Gastrocnemius medialis (tissue), 4 donors: ENCODE measurements at regions not wholly inside any gene's neighbourhood (a gene's known extent, or its start where the extent isn't known, plus 50 kb on each side); places are given as distances from the start of the nearest gene placed in this dataset.

ENCODE experiments used
- ATAC-seq, 2 donors: fragments of 150-250 bp; one replicate each; pipeline ENCODE4 v1.9.1; 2016
- DNase-seq, 2 donors: peaks; one replicate each; pipeline ENCODE4 v3.0.0-alpha.2; 2019
- H3K27ac ChIP-seq, 4 donors: fragments of 200-600 bp; sonication (generic); 1 replicate in 1 of 4; 2 replicates in 3 of 4; pipeline ENCODE4 v1.5.1; 2016 to 2018; ENCODE audit warnings: mild to moderate bottlenecking in 2 of 4, moderate library complexity in 1 of 4
- H3K27me3 ChIP-seq, 3 donors: fragments of 200-600 bp; sonication (generic) in 2 of 3; 1 replicate in 1 of 3; 2 replicates in 2 of 3; pipeline versions ENCODE4 v1.5.1 to v1.6.0; 2016 to 2019; ENCODE audit warnings: mild to moderate bottlenecking in 1 of 3, moderate library complexity in 1 of 3
- H3K36me3 ChIP-seq, 2 donors: fragments of 200-600 bp; sonication (generic) in 1 of 2; one replicate each; pipeline ENCODE4 v1.5.1; 2017 to 2018
- H3K4me1 ChIP-seq, 2 donors: fragments of 200-600 bp; sonication (generic) in 1 of 2; one replicate each; pipeline ENCODE4 v1.5.1; 2016 to 2017; ENCODE audit warnings: mild to moderate bottlenecking in 2 of 2
- H3K4me3 ChIP-seq, 4 donors: fragments of 200-600 bp; sonication (generic) in 3 of 4; 1 replicate in 1 of 4; 2 replicates in 3 of 4; pipeline ENCODE4 v1.5.1; 2016 to 2019; ENCODE audit warnings: mild to moderate bottlenecking in 2 of 4
- H3K9me3 ChIP-seq, 3 donors: fragments of 200-600 bp; sonication (generic) in 2 of 3; 1 replicate in 1 of 3; 2 replicates in 2 of 3; pipeline ENCODE4 v1.5.1; 2016 to 2019
- POLR2A ChIP-seq, 2 donors: fragments of 450-650 bp; IDR thresholded peaks; one replicate each; pipeline ENCODE4 v1.6.1; 2017; ENCODE audit warnings: antibody characterized with exemption in 2 of 2, mild to moderate bottlenecking in 2 of 2, moderate library complexity in 2 of 2
- in situ Hi-C, 4 donors: fragments of 200-750 bp; cut with MboI; loops; one replicate each; pipeline versions ENCODE4 v1.15.0 to v1.8.0; 2017; ENCODE audit warnings: low sequenced_read_pairs in 4 of 4
- intact Hi-C: fragments of 100-400 bp; cut with DNase I; formaldehyde crosslinking; loops from one replicate; pipeline ENCODE4 v1.15.1; 2023; ENCODE audit warnings: low total_unique reads
- TF ChIP-seq, protein P1 (sequence below), 5 experiments: fragments of 450-650 bp in 3 of 5; fragments of 200-600 bp in 2 of 5; sonication (generic) in 2 of 5; IDR thresholded peaks in 4 of 5; conservative IDR thresholded peaks in 1 of 5; 1 replicate in 4 of 5; 2 replicates in 1 of 5; pipeline ENCODE4 v1.5.1; 2016 to 2019; ENCODE audit warnings: antibody characterized with exemption in 5 of 5, mild to moderate bottlenecking in 3 of 5, moderate library complexity in 3 of 5

DNA sequence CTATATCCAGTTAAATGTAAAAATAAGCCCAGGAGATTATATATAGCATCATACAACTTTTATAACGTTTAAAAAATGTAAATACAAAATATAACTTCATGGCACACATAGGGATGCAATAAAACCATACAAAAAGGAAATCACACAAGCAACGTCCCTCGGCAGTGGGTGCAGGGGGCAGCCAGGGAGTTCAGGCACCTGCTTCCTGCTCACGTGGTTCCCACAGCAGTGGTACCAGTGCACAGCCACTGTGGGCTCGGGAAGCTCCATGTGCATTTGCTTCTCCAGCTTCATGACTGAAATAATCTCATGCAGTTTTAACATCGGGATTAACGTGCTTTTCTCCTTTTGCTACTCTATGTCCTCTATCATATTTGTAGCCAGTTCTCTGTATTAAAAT lies 255.5 kb upstream of the CXCL12 start:
- no peaks in the 10 kb centered on the region for H3K36me3 ChIP-seq
- ATAC-seq (no peak), DNase-seq (no peak)
- TF ChIP-seq, protein P1, sequence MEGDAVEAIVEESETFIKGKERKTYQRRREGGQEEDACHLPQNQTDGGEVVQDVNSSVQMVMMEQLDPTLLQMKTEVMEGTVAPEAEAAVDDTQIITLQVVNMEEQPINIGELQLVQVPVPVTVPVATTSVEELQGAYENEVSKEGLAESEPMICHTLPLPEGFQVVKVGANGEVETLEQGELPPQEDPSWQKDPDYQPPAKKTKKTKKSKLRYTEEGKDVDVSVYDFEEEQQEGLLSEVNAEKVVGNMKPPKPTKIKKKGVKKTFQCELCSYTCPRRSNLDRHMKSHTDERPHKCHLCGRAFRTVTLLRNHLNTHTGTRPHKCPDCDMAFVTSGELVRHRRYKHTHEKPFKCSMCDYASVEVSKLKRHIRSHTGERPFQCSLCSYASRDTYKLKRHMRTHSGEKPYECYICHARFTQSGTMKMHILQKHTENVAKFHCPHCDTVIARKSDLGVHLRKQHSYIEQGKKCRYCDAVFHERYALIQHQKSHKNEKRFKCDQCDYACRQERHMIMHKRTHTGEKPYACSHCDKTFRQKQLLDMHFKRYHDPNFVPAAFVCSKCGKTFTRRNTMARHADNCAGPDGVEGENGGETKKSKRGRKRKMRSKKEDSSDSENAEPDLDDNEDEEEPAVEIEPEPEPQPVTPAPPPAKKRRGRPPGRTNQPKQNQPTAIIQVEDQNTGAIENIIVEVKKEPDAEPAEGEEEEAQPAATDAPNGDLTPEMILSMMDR (IDR thresholded peaks at IDR 0.05 in 4 of 5, conservative IDR thresholded peaks at IDR 0.05 in 1 of 5), result no peak
- TF ChIP-seq POLR2A (IDR thresholded peaks at IDR 0.05), result no peak
- intact Hi-C loops (no loop called here), in situ Hi-C loops (no loop called here)
- no peaks in the 10 kb centered on the region for H3K9me3 ChIP-seq
- no peak overlapping the region for H3K27ac ChIP-seq
- H3K4me3 ChIP-seq, result no peak overlapping the region
- H3K4me1 ChIP-seq, result no peaks in the 10 kb centered on the region
- H3K27me3 ChIP-seq, result no peaks in the 10 kb centered on the region

DNA sequence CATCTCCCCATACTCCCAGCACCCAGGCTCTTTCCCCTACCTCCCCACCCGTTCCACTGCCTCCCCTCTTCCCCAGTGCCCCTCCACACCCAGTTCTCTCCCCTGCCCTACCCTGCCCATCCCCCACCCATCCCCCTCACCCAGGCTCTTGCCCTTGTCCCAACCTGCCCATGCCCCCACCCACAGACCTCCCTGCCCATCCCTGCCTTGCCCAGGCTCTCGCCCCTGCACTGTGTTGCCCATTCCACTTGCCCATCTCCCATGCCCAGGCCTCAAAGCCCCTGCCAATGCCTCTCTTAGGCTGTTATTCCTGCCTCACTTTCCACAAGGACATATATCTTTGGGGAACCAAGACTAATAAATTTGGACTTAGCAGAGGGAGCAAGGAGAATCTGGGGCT lies 262.6 kb upstream of the CXCL12 start:
- intact Hi-C loops (no loop called here), in situ Hi-C loops (no loop called here)
- no peaks in the 10 kb centered on the region for H3K27me3 ChIP-seq
- no peaks in the 10 kb centered on the region for H3K36me3 ChIP-seq
- DNase-seq (no peak), ATAC-seq (no peak)
- TF ChIP-seq POLR2A (IDR thresholded peaks at IDR 0.05), result no peak
- TF ChIP-seq, protein P1 (IDR thresholded peaks at IDR 0.05 in 4 of 5, conservative IDR thresholded peaks at IDR 0.05 in 1 of 5), result no peak
- no peak overlapping the region for H3K4me3 ChIP-seq
- H3K9me3 ChIP-seq, result no peaks in the 10 kb centered on the region
- H3K27ac ChIP-seq, result no peak overlapping the region
- peaks cover 0 to 5% of the 10 kb centered on the region in 2 donors for H3K4me1 ChIP-seq

DNA sequence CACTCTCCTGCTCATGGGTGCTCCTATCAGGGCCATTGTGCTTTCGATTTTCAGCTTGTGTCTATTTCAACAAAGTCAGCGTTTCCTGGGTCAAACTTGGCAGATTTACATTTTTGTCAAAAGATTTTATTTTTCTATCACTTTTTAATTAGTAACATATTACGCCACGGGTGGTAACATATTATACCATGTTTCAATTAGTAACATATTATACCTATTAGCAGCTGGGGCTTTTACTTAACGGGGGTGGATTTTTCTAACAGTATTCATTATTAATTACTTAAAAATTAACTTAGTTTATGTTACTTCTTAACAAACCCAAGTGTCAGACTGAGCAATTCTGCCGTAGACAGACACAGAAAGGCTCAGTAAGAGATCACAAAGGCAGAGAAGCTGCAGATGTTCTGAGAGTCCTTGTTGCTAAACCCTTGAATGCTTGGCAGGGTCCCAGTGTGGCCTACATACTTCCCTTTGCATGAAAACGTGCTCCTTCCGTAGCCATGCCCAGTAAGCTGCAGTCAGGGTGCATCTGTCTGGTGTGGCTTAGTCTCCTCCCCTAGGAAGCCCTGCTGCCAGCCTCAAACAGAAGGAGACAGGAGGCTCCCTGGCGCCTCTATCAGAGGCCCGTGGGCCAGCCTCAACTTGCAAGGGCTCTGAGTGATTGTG lies 263.1 kb upstream of the CXCL12 start:
- in situ Hi-C loops, result no loop called here
- H3K9me3 ChIP-seq, result no peaks in the 10 kb centered on the region
- no peaks in the 10 kb centered on the region for H3K36me3 ChIP-seq
- DNase-seq (peak in 1 of 2 donors; percentile 18), ATAC-seq (no peak)
- TF ChIP-seq, protein P1 (IDR thresholded peaks at IDR 0.05 in 4 of 5, conservative IDR thresholded peaks at IDR 0.05 in 1 of 5), result no peak
- no peak for TF ChIP-seq POLR2A (IDR thresholded peaks at IDR 0.05)
- no peak overlapping the region for H3K27ac ChIP-seq
- H3K4me1 ChIP-seq, result peaks cover 0 to 5% of the 10 kb centered on the region in 2 donors
- intact Hi-C loops, result no loop called here
- H3K27me3 ChIP-seq, result no peaks in the 10 kb centered on the region
- H3K4me3 ChIP-seq, result no peak overlapping the region

DNA sequence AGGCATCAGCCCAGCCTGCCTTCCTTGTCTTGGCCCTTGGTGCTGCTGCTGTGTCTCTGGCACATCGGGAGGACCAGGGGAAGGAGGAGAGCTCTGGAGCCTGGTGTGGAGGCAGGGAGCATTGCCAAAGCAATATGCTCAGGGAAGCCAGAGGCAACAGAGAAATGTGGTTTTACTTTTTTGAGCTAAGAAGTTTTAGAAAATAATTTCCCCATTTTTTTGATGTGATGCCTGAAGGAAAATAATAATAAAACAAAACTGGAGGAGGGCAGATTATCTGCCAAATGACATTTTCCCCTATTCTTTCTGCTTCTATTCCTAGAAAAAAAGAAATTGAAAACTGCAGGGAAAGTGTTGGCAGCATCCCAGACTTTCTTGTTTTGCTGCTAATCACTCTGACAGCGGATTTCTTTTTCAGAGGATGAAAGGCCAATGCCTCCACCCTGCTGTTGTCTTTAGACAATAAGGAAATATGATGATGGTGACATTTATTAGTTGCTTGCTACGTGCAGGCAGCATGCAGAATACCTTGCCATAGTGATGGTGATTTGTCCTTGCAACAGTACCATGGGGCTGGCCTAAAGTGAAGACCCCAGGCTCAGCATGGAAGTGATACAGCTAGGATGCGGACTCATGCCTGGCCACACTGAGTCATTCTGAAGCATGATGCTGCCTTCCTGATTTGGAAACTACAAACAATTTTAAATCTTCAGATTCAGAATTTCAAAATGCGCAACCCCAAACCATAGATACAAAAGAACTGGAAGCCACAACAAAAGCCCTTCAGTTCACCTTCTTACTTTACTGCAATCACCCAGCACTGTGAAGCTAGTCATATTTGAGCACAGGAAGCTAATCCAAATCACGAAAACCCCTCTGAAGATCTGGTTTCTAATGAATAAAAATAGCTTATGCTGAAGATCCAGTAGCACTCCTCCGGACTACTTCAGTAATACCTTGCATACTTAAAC lies 260.2 kb upstream of the TMEM72 start:
- no peak for ATAC-seq
- TF ChIP-seq, protein P1 (IDR thresholded peaks at IDR 0.05 in 4 of 5, conservative IDR thresholded peaks at IDR 0.05 in 1 of 5), result no peak
- TF ChIP-seq POLR2A (IDR thresholded peaks at IDR 0.05), result no peak
- no peak overlapping the region for H3K27ac ChIP-seq
- peaks cover 0 to 5% of the 10 kb centered on the region in 2 donors for H3K4me1 ChIP-seq
- intact Hi-C loops (no loop called here), in situ Hi-C loops (no loop called here)
- no peak for DNase-seq
- H3K36me3 ChIP-seq, result no peaks in the 10 kb centered on the region
- no peak overlapping the region for H3K4me3 ChIP-seq
- H3K9me3 ChIP-seq, result no peaks in the 10 kb centered on the region
- H3K27me3 ChIP-seq, result no peaks in the 10 kb centered on the region
